ENCODE measurements at regions not wholly inside any gene's neighbourhood (a gene's known extent, or its start where the extent isn't known, plus 50 kb on each side); places are given as distances from the start of the nearest gene placed in this dataset.

GRCh38 chr4:144259285-144259684 is 118.8 kb upstream of the GYPA start:
- ATAC-seq (no peak), FAIRE-seq (no peak), DNase-seq (ENCODE audit: low read depth in 1 of 2, low spot score in 1 of 2) (no peak)
- no peak for TF ChIP-seq RCOR1 (IDR thresholded peaks at IDR 0.05; ENCODE audit: low read depth, low read length)
- TF ChIP-seq HEYL (CRISPR knock-in tag; IDR thresholded peaks at IDR 0.05): no peak
- no peak for TF ChIP-seq KDM1A (IDR thresholded peaks at IDR 0.05; ENCODE audit: low read depth)
- no peak for TF ChIP-seq RARB (CRISPR knock-in tag; IDR thresholded peaks at IDR 0.05)
- TF ChIP-seq PHF8 (IDR thresholded peaks at IDR 0.05; ENCODE audit: borderline replicate concordance, low read depth): no peak
- TF ChIP-seq RAD21 (conservative IDR thresholded peaks at IDR 0.05 in 1 of 2, IDR thresholded peaks at IDR 0.05 in 1 of 2): no peak
- CTCF ChIA-PET: no interaction called here
- Histone ChIP-seq H3K4me3 (no peak overlapping the region), H3K9me3 (no peaks in the 10 kb centered on the region; the same call in 2 of the 3 replicates), H3K4me2 (no peak overlapping the region), H3K27ac (no peak overlapping the region), H3K4me1 (no peaks in the 10 kb centered on the region)
- 45% methylated on average over 1 of the region's 1 CpG for WGBS (ENCODE audit: missing lambda C conversion rate)
- POLR2A ChIA-PET: no interaction called here

GRCh38 chr4:144267084-144267483 is 126.6 kb upstream of the GYPA start:
- ATAC-seq: no peak
- WGBS (ENCODE audit: missing lambda C conversion rate): 4% methylated on average over 1 of the region's 1 CpG
- ChIA-PET POLR2A (no interaction called here), CTCF (no interaction called here)
- no peak for DNase-seq (ENCODE audit: low read depth in 1 of 2, low spot score in 1 of 2)
- H3K9me3 ChIP-seq: no peaks in the 10 kb centered on the region
- no peak for FAIRE-seq
- H3K4me3 ChIP-seq: no peak overlapping the region
- H3K27ac ChIP-seq: no peak overlapping the region
- H3K4me1 ChIP-seq: no peaks in the 10 kb centered on the region
- TF ChIP-seq FOSB (CRISPR knock-in tag; IDR thresholded peaks at IDR 0.05): no peak
- TF ChIP-seq KDM5A (IDR thresholded peaks at IDR 0.05): no peak
- no peak overlapping the region for H3K4me2 ChIP-seq

- CTCF ChIA-PET: no interaction called here
- no peak for DNase-seq (ENCODE audit: low read depth in 1 of 2, low spot score in 1 of 2)
- POLR2A ChIA-PET: no interaction called here
- Histone ChIP-seq H3K4me1 (no peaks in the 10 kb centered on the region), H3K27ac (no peak overlapping the region), H3K4me3 (no peak overlapping the region), H3K4me2 (no peak overlapping the region), H3K9me3 (no peaks in the 10 kb centered on the region)
- no peak for TF ChIP-seq NPAS2 (CRISPR knock-in tag; IDR thresholded peaks at IDR 0.05; ENCODE audit: borderline replicate concordance)
- no peak for TF ChIP-seq SMC3 (IDR thresholded peaks at IDR 0.05)
- TF ChIP-seq BCL3 (IDR thresholded peaks at IDR 0.05): no peak
- TF ChIP-seq HMGXB4 (CRISPR knock-in tag; IDR thresholded peaks at IDR 0.05; ENCODE audit: borderline replicate concordance): no peak
- TF ChIP-seq JUN (IDR thresholded peaks at IDR 0.05): no peak
- no peak for TF ChIP-seq HOXB5 (CRISPR knock-in tag; IDR thresholded peaks at IDR 0.05)
- no peak for TF ChIP-seq ZSCAN20 (CRISPR knock-in tag; IDR thresholded peaks at IDR 0.05)
- TF ChIP-seq POLR2AphosphoS2 (conservative IDR thresholded peaks at IDR 0.05; ENCODE audit: low read length): no peak
- TF ChIP-seq CHD4 (IDR thresholded peaks at IDR 0.05; ENCODE audit: borderline replicate concordance): no peak
- no peak for TF ChIP-seq MYC (IDR thresholded peaks at IDR 0.05; ENCODE audit: borderline replicate concordance, low read length)
- TF ChIP-seq RNF2 (IDR thresholded peaks at IDR 0.05; ENCODE audit: borderline replicate concordance, low read depth): no peak
- FAIRE-seq: no peak
- no peak for ATAC-seq
Measured at GRCh38 chr4:144280688-144281087, 140.2 kb upstream of the GYPA start.

- Histone ChIP-seq H3K4me2 (no peak overlapping the region), H3K4me3 (no peak overlapping the region), H3K4me1 (no peaks in the 10 kb centered on the region), H3K27ac (no peak overlapping the region), H3K9me3 (no peaks in the 10 kb centered on the region)
- WGBS (ENCODE audit: missing lambda C conversion rate): 52% methylated on average over 6 of the region's 6 CpGs
- DNase-seq (ENCODE audit: low read depth in 1 of 2, low spot score in 1 of 2) (no peak), ATAC-seq (no peak), FAIRE-seq (no peak)
- TF ChIP-seq BHLHE40 (IDR thresholded peaks at IDR 0.05; ENCODE audit: low read depth, low read length) (no peak), ZSCAN20 (CRISPR knock-in tag; IDR thresholded peaks at IDR 0.05) (no peak), MAFK (IDR thresholded peaks at IDR 0.05; ENCODE audit: partially characterized antibody) (no peak), USF2 (IDR thresholded peaks at IDR 0.05) (no peak), ZNF302 (CRISPR knock-in tag; IDR thresholded peaks at IDR 0.05) (no peak), CBX8 (IDR thresholded peaks at IDR 0.05) (no peak), SMC3 (IDR thresholded peaks at IDR 0.05) (no peak), TP53 (CRISPR knock-in tag; IDR thresholded peaks at IDR 0.05) (no peak), KDM1A (IDR thresholded peaks at IDR 0.05; ENCODE audit: low read depth) (no peak), NPAS2 (CRISPR knock-in tag; IDR thresholded peaks at IDR 0.05; ENCODE audit: borderline replicate concordance) (no peak), EHF (CRISPR knock-in tag; IDR thresholded peaks at IDR 0.05) (no peak)
- ChIA-PET CTCF (no interaction called here), POLR2A (no interaction called here)
Measured at GRCh38 chr4:144283526-144283925, 143.0 kb upstream of the GYPA start.

All from A549 (cell line).